Adrenal gland (tissue), 9 donors: ENCODE measurements at regions not wholly inside any gene's neighbourhood (a gene's known extent, or its start where the extent isn't known, plus 50 kb on each side); places are given as distances from the start of the nearest gene placed in this dataset.
"Not testable (repeated sequence)": the region's sequence is repeated elsewhere in the genome, so short reads cannot be mapped to it uniquely, and the experiment has no call there.

Source experiments
- DNase-seq, 7 donors: peaks; one replicate each; pipeline ENCODE4 v3.0.0-alpha.2; 2019 to 2020
- H3K27ac ChIP-seq, 5 donors: fragments of 200-600 bp; sonication (generic) in 4 of 5; 1 replicate in 3 of 5; 2 replicates in 2 of 5; pipeline versions ENCODE4 v1.5.1 to v1.8.0; 2016 to 2020; ENCODE audit warnings: mild to moderate bottlenecking in 1 of 5
- H3K27me3 ChIP-seq: fragments of 200-600 bp; 2 replicates; pipeline ENCODE4 v1.8.0; 2021
- H3K36me3 ChIP-seq, 2 donors: fragments of 200-600 bp; replicated peaks in 1 of 2; 1 replicate in 1 of 2; 2 replicates in 1 of 2; pipeline versions ENCODE4 v1.5.1 to v1.8.0; 2018 to 2022
- H3K4me1 ChIP-seq, 2 donors: fragments of 200-600 bp; replicated peaks in 1 of 2; 1 replicate in 1 of 2; 2 replicates in 1 of 2; pipeline versions ENCODE4 v1.5.1 to v1.8.0; 2018 to 2021
- H3K4me3 ChIP-seq, 4 donors: fragments of 200-600 bp; sonication (generic) in 3 of 4; one replicate each; pipeline ENCODE4 v1.5.1; 2016 to 2018
- H3K9me3 ChIP-seq, 3 donors: fragments of 200-600 bp; sonication (generic) in 1 of 3; replicated peaks in 1 of 3; 1 replicate in 2 of 3; 2 replicates in 1 of 3; pipeline versions ENCODE4 v1.5.1 to v1.8.0; 2016 to 2021
- CTCF ChIP-seq, 6 experiments: fragments of 450-650 bp in 4 of 6; fragments of 200-600 bp in 2 of 6; sonication (generic) in 1 of 6; IDR thresholded peaks; 1 replicate in 5 of 6; 2 replicates in 1 of 6; pipeline versions ENCODE4 v1.5.1 to v1.8.0; 2016 to 2021; ENCODE audit warnings: antibody characterized with exemption in 6 of 6, mild to moderate bottlenecking in 2 of 6, moderate library complexity in 1 of 6
- POLR2A ChIP-seq, 2 donors: fragments of 450-650 bp; IDR thresholded peaks; one replicate each; pipeline ENCODE4 v1.6.1; 2017; ENCODE audit warnings: antibody characterized with exemption in 2 of 2, mild to moderate bottlenecking in 2 of 2, moderate library complexity in 1 of 2
- WGBS, 4 donors: extraction: QIAGEN DNeasy Blood & Tissue Kit in 2 of 4; methylation state at CpG; one replicate each; pipeline versions ENCODE4 v1.1.5 to v1.1.7; 2013 to 2017; 5-methylcytosine and 5-hydroxymethylcytosine counted together
- intact Hi-C, 2 donors: fragments of 100-400 bp; cut with DNase I; formaldehyde crosslinking; loops; one replicate each; pipeline versions ENCODE4 v1.14.1 to v1.15.0; 2022 to 2023
- donor health status: healthy with polysubstance abuse.
- donor health status: Bipolar disorder and iron deficiency.
- donor health status: DM: yes; HTN: yes; CAD: no.
- donor health status: DM: no; HTN: no; CAD: no.
- donor health status: DM: no; HTN: no; CAD: no.

- H3K36me3 ChIP-seq: no peaks in the 10 kb centered on the region
- no peak overlapping the region for H3K27ac ChIP-seq
- intact Hi-C loops: no loop called here
- H3K4me1 ChIP-seq: no peaks in the 10 kb centered on the region
- H3K9me3 ChIP-seq: no peaks in the 10 kb centered on the region
- H3K4me3 ChIP-seq: no peak overlapping the region
- DNase-seq: peak in 1 of 7 donors; percentile 65
- 84 to 90% (median 89%) methylated on average over 5 of the region's 5 CpGs for WGBS, 4 donors
- no peaks in the 10 kb centered on the region for H3K27me3 ChIP-seq
- no peak for TF ChIP-seq CTCF (IDR thresholded peaks at IDR 0.05)
- TF ChIP-seq POLR2A (IDR thresholded peaks at IDR 0.05): no peak
Measured at GRCh38 chr12:66823857-66824570, 145.1 kb upstream of the GRIP1 start.

- H3K9me3 ChIP-seq, H3K4me1 ChIP-seq, DNase-seq, H3K27me3 ChIP-seq, intact Hi-C loops, H3K4me3 ChIP-seq, H3K27ac ChIP-seq, H3K36me3 ChIP-seq: not testable (repeated sequence)
- WGBS, 4 donors: 77 to 88% (median 80%) methylated on average over 2 of the region's 2 CpGs
Measured at GRCh38 chr12:66825921-66826320, 147.0 kb upstream of the GRIP1 start.

- TF ChIP-seq POLR2A (IDR thresholded peaks at IDR 0.05): no peak
- TF ChIP-seq CTCF (IDR thresholded peaks at IDR 0.05): no peak
- intact Hi-C loops: no loop called here
- H3K36me3 ChIP-seq: no peaks in the 10 kb centered on the region
- no peaks in the 10 kb centered on the region for H3K9me3 ChIP-seq
- WGBS, 4 donors: 90 to 96% (median 94%) methylated on average over 3 of the region's 3 CpGs
- H3K4me1 ChIP-seq: no peaks in the 10 kb centered on the region
- DNase-seq: no peak
- H3K27me3 ChIP-seq: no peaks in the 10 kb centered on the region
- H3K4me3 ChIP-seq: no peak overlapping the region
- H3K27ac ChIP-seq: no peak overlapping the region
Measured at GRCh38 chr12:66829660-66830325, 150.9 kb upstream of the GRIP1 start.

- 72 to 91% (median 83%) methylated on average over 4 of the region's 4 CpGs for WGBS, 4 donors
- H3K4me3 ChIP-seq: no peak overlapping the region
- no peaks in the 10 kb centered on the region for H3K27me3 ChIP-seq
- no peaks in the 10 kb centered on the region for H3K4me1 ChIP-seq
- TF ChIP-seq CTCF (IDR thresholded peaks at IDR 0.05): no peak
- no peak for TF ChIP-seq POLR2A (IDR thresholded peaks at IDR 0.05)
- H3K36me3 ChIP-seq: no peaks in the 10 kb centered on the region
- no peaks in the 10 kb centered on the region for H3K9me3 ChIP-seq
- DNase-seq: no peak
- intact Hi-C loops: no loop called here
- H3K27ac ChIP-seq: no peak overlapping the region
Measured at GRCh38 chr12:66831495-66831894, 152.6 kb upstream of the GRIP1 start.

- Histone ChIP-seq H3K27me3 (no peaks in the 10 kb centered on the region), H3K4me3 (no peak overlapping the region), H3K9me3 (no peaks in the 10 kb centered on the region), H3K4me1 (no peaks in the 10 kb centered on the region), H3K27ac (no peak overlapping the region), H3K36me3 (no peaks in the 10 kb centered on the region)
- no peak for DNase-seq
- intact Hi-C loops: no loop called here
- WGBS, 4 donors: 79 to 100% (median 97%) methylated on average over 2 of the region's 2 CpGs
- TF ChIP-seq POLR2A (IDR thresholded peaks at IDR 0.05): no peak
- no peak for TF ChIP-seq CTCF (IDR thresholded peaks at IDR 0.05)
Measured at GRCh38 chr12:66832997-66833396, 154.1 kb upstream of the GRIP1 start.
